ENCODE measurements at regions not wholly inside any gene's neighbourhood (a gene's known extent, or its start where the extent isn't known, plus 50 kb on each side); places are given as distances from the start of the nearest gene placed in this dataset.

GRCh38 chr12:63090716-63091115 lies 60.3 kb downstream of the AVPR1A start:
- no peak overlapping the region for H3K4me3 ChIP-seq (replicated peaks; ENCODE audit: low read depth, low read length)
- DNase-seq (ENCODE audit: low read depth): no peak
- TF ChIP-seq, protein P1, sequence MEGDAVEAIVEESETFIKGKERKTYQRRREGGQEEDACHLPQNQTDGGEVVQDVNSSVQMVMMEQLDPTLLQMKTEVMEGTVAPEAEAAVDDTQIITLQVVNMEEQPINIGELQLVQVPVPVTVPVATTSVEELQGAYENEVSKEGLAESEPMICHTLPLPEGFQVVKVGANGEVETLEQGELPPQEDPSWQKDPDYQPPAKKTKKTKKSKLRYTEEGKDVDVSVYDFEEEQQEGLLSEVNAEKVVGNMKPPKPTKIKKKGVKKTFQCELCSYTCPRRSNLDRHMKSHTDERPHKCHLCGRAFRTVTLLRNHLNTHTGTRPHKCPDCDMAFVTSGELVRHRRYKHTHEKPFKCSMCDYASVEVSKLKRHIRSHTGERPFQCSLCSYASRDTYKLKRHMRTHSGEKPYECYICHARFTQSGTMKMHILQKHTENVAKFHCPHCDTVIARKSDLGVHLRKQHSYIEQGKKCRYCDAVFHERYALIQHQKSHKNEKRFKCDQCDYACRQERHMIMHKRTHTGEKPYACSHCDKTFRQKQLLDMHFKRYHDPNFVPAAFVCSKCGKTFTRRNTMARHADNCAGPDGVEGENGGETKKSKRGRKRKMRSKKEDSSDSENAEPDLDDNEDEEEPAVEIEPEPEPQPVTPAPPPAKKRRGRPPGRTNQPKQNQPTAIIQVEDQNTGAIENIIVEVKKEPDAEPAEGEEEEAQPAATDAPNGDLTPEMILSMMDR (IDR thresholded peaks at IDR 0.05; ENCODE audit: low read length, missing control alignments): no peak

DNA sequence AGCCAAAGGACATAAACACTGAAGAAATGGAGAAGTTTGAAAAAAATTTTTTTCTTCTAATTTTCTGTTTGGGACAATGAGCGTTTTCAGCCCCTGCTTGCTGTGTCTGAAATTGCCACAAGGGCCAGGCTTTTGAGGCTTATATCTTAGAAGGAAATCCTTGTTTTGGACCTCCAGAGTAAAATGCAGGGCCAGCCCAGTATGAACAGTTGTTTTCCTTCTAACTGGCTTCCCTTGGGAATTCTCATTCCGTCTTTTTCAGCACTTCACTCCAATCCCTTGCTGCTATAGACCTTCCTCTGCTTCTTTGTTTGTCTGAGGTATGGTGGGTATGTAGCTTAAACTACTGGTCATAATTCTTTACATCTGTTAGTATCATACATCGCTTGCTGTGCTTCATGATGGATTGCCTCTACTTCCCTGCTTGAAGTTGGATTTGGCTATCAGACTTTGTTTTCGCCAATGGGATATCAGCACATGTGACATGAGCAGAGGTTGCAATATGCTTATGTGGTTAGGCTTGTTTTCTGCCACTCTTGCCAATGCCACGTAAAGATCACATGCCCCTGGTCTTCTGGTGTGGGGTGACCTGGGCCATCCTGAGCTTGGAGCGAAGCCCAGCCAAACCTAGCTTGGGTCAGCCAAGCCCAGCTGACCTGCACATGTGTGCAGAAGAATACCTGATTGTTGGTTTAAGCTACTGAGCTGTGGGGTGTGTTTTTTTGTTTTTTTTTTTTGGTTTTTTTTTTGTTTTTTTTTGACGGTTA lies 64.7 kb downstream of the AVPR1A start:
- DNase-seq (ENCODE audit: low read depth): no peak
- no peak overlapping the region for H3K4me3 ChIP-seq (replicated peaks; ENCODE audit: low read depth, low read length)
- TF ChIP-seq, protein P1 (IDR thresholded peaks at IDR 0.05; ENCODE audit: low read length, missing control alignments): no peak

DNA sequence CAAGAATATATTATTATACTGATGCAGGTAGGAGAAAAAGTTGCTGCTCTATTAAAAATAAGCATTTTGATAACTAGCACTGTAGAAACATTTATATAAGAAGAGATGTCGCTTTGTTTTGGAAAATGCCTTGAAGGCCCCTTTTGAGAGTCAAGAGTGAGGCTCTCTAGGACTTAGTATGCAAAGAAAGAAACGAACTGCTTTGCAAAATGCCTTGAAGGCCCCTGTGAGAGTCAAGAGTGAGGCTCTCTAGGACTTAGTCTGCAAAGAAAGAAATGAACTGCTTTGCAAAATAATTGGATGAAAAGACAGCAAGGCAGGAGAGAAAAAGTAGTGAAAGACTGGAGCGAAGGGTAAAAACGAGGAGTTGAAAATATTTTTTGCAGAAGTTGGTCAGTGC lies 65.9 kb downstream of the AVPR1A start:
- TF ChIP-seq, protein P1 (IDR thresholded peaks at IDR 0.05; ENCODE audit: low read length, missing control alignments): no peak
- no peak overlapping the region for H3K4me3 ChIP-seq (replicated peaks; ENCODE audit: low read depth, low read length)
- no peak for DNase-seq (ENCODE audit: low read depth)

GRCh38 chr12:63084501-63084900 lies 66.5 kb downstream of the AVPR1A start:
- H3K4me3 ChIP-seq (replicated peaks; ENCODE audit: low read depth, low read length): no peak overlapping the region
- no peak for DNase-seq (ENCODE audit: low read depth)
- TF ChIP-seq, protein P1 (IDR thresholded peaks at IDR 0.05; ENCODE audit: low read length, missing control alignments): no peak

DNA sequence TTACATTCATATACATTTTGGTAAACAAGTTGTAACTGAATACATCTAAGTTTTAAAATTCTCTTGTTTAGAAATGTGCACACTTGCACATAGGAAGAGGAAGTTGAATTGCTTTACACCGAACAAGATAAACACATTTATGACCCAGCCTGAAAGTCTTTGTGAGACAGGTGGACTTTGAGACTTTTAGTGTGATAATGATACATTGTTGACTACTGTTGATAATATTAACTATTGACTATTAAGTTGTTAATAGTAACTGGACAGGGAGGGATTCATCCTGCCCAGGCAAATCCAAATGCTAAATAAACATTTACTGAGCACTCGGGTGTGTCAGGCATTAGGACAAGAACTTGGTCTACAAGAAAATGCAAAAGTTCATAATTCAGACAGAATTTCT lies 68.0 kb downstream of the AVPR1A start:
- no peak overlapping the region for H3K4me3 ChIP-seq (replicated peaks; ENCODE audit: low read depth, low read length)
- TF ChIP-seq, protein P1 (IDR thresholded peaks at IDR 0.05; ENCODE audit: low read length, missing control alignments): no peak
- no peak for DNase-seq (ENCODE audit: low read depth)

GRCh38 chr12:63079791-63080502 lies 71.1 kb downstream of the AVPR1A start:
- no peak overlapping the region for H3K4me3 ChIP-seq (replicated peaks; ENCODE audit: low read depth, low read length)
- TF ChIP-seq, protein P1 (IDR thresholded peaks at IDR 0.05; ENCODE audit: low read length, missing control alignments): no peak
- no peak for DNase-seq (ENCODE audit: low read depth)
